ENCODE measurements at regions not wholly inside any gene's neighbourhood (a gene's known extent, or its start where the extent isn't known, plus 50 kb on each side); places are given as distances from the start of the nearest gene placed in this dataset.

DNA sequence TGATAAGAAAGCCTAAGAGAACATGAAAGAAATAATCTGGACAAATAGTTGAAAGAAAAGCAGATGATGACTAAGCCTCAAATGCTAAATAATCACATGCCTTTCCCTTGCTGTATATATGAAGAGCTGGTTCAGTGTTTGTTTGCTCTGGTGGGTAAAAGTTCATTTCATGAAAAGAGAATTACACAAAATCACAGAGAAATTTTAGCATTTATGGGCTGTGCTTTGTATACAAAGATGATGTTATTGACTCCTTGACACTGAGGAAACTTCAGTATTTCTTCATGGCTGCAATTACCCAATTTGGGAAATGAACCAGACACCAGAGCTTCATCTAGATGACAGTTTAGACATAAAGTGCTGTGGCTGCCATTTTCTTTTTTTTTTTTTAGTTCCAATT, 527.2 kb downstream of the NR2F1-AS1 start:
- DNase-seq (no peak), ATAC-seq (no peak)
- no peaks in the 10 kb centered on the region for H3K27me3 ChIP-seq (ENCODE audit: insufficient read depth in 3 of 3, low read length in 2 of 3)
- no peak overlapping the region for H3K4me3 ChIP-seq
- no peaks in the 10 kb centered on the region for H3K9me3 ChIP-seq
- no peak for TF ChIP-seq CTCF (IDR thresholded peaks at IDR 0.05)
- no peak overlapping the region for H3K27ac ChIP-seq
- H3K36me3 ChIP-seq (ENCODE audit: insufficient read depth in 1 of 2, low read depth in 1 of 2) = no peaks in the 10 kb centered on the region
- no peaks in the 10 kb centered on the region for H3K4me1 ChIP-seq
- intact Hi-C loops (cut with DNase I) = no loop called here

GRCh38 chr5:93048858-93049257, 532.2 kb downstream of the NR2F1-AS1 start:
- Histone ChIP-seq H3K27me3 (ENCODE audit: insufficient read depth in 3 of 3, low read length in 2 of 3) (no peaks in the 10 kb centered on the region), H3K4me3 (no peak overlapping the region), H3K9me3 (no peaks in the 10 kb centered on the region), H3K4me1 (no peaks in the 10 kb centered on the region), H3K36me3 (ENCODE audit: insufficient read depth in 1 of 2, low read depth in 1 of 2) (no peaks in the 10 kb centered on the region), H3K27ac (no peak overlapping the region)
- intact Hi-C loops (cut with DNase I) = no loop called here
- no peak for TF ChIP-seq CTCF (IDR thresholded peaks at IDR 0.05)
- DNase-seq (no peak), ATAC-seq (no peak)
- 87 to 90% (median 88%) methylated on average over 2 of the region's 2 CpGs for WGBS, 3 donors

DNA sequence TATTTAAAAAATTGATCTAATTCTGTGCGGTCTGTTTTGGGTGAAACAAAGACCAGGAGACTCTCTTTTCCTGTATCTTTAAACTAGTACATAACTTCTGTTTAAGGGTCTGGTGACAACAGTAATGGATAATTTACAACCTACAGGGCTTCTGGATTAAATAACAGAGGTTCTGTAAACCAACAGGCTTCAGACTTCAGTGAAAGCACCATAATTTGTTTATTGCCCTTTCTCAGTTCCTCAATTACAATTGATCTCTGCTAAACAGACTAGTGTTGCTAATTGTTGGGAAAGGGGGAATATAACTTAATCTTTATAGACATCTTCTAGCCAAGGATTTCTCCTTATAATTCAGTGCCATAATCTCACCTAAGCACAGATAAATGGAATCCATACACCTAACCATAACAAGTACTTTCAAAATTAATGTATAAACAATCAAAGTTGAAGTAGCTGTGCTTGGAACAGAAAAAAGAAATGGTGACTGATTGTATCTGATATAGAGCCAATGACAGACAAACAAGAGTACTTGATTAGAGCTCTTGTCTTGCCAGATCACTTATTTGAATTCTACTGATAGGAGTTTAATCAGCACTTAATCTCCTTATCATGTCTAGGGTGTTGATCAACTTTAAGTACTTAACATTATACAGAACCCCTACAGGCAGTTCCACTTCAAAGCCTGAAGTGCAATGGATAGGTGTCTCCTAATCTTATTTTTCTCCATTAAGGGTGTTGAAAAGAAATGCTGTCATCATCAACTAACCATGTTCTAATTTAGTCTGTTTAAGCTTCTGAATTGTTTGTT, 536.0 kb downstream of the NR2F1-AS1 start:
- intact Hi-C loops (cut with DNase I) = no loop called here
- DNase-seq (no peak), ATAC-seq (no peak)
- Histone ChIP-seq H3K36me3 (ENCODE audit: insufficient read depth in 1 of 2, low read depth in 1 of 2) (no peaks in the 10 kb centered on the region), H3K4me3 (no peak overlapping the region), H3K27me3 (ENCODE audit: insufficient read depth in 3 of 3, low read length in 2 of 3) (no peaks in the 10 kb centered on the region), H3K9me3 (no peaks in the 10 kb centered on the region), H3K4me1 (no peaks in the 10 kb centered on the region), H3K27ac (no peak overlapping the region)
- no peak for TF ChIP-seq CTCF (IDR thresholded peaks at IDR 0.05)
- WGBS, 3 donors = 38 to 52% (median 39%) methylated on average over 1 of the region's 1 CpG

GRCh38 chr5:93039888-93040287, 541.1 kb downstream of the NR2F1-AS1 start:
- no peak overlapping the region for H3K27ac ChIP-seq
- DNase-seq = no peak

More at GRCh38 chr5:93039888-93040287, 541.1 kb downstream of the NR2F1-AS1 start:
- no peak overlapping the region for H3K4me3 ChIP-seq
- no peak for TF ChIP-seq CTCF (IDR thresholded peaks at IDR 0.05)
- peaks cover 5% of the 10 kb centered on the region for H3K4me1 ChIP-seq
- H3K27me3 ChIP-seq (ENCODE audit: insufficient read depth in 3 of 3, low read length in 2 of 3) = no peaks in the 10 kb centered on the region
- intact Hi-C loops (cut with DNase I) = no loop called here
- no peak for ATAC-seq
- no peaks in the 10 kb centered on the region for H3K36me3 ChIP-seq (ENCODE audit: insufficient read depth in 1 of 2, low read depth in 1 of 2)
- no peaks in the 10 kb centered on the region for H3K9me3 ChIP-seq
